CD4-positive, alpha-beta T cell (primary cell): ENCODE measurements at regions not wholly inside any gene's neighbourhood (a gene's known extent, or its start where the extent isn't known, plus 50 kb on each side); places are given as distances from the start of the nearest gene placed in this dataset.

Experiments
- ATAC-seq: fragments of 200-7000 bp; cut with Tn5 transposase; one replicate; pipeline ENCODE4 v1.10.0; 2022; ENCODE audit warnings: mild to moderate bottlenecking; ENCODE audit not compliant: poor library complexity
- CTCF ChIA-PET: fragments of 350-600 bp; sonication (Branson Sonifier 250); formaldehyde crosslinking; loops from one replicate; lab custom pipeline; 2021; ENCODE audit warnings: antibody characterized with exemption, inconsistent platforms; lab: Charles Lee
- POLR2A ChIA-PET: fragments of 350-600 bp; sonication (Branson Sonifier 250); formaldehyde crosslinking; loops from one replicate; lab custom pipeline; 2021; ENCODE audit warnings: antibody characterized with exemption, inconsistent platforms; lab: Charles Lee
- DNase-seq, 14 experiments: peaks; one replicate each; pipeline ENCODE4 v3.0.0-alpha.2; 2013 to 2020; ENCODE audit warnings: mixed read lengths in 2 of 14
- H3K27ac ChIP-seq, 2 donors: one replicate each; pipeline versions ENCODE4 v1.5.1 to v1.7.0; 2013; ENCODE audit warnings: low read length in 2 of 2, low read depth in 1 of 2, mild to moderate bottlenecking in 1 of 2
- H3K27me3 ChIP-seq, 2 experiments: 1 replicate in 1 of 2; 2 replicates in 1 of 2; pipeline versions ENCODE4 v1.6.1 to v1.7.0; 2013; ENCODE audit warnings: low read length in 2 of 2, control low read depth in 1 of 2, mild to moderate bottlenecking in 1 of 2, moderate library complexity in 1 of 2; ENCODE audit not compliant: insufficient read depth in 2 of 2, control insufficient read depth in 1 of 2
- H3K36me3 ChIP-seq: one replicate; pipeline ENCODE4 v1.6.1; 2013; ENCODE audit warnings: low read length, control low read depth; ENCODE audit not compliant: insufficient read depth
- H3K4me1 ChIP-seq: one replicate; pipeline ENCODE4 v1.6.1; 2013; ENCODE audit warnings: low read length, control low read depth; ENCODE audit not compliant: insufficient read depth
- H3K4me3 ChIP-seq: one replicate; pipeline ENCODE4 v1.5.1; 2013; ENCODE audit warnings: mild to moderate bottlenecking, low read length, moderate library complexity
- H3K9me3 ChIP-seq, 2 experiments: 1 replicate in 1 of 2; 2 replicates in 1 of 2; pipeline versions ENCODE4 v1.6.1 to v1.7.0; 2013; ENCODE audit warnings: low read length in 2 of 2, mild to moderate bottlenecking in 2 of 2, control low read depth in 1 of 2, moderate library complexity in 1 of 2; ENCODE audit not compliant: control insufficient read depth in 1 of 2, insufficient read depth in 1 of 2
- H3K27ac Mint-ChIP-seq: one replicate; pipeline ENCODE4 v1.8.0; 2020; ENCODE audit warnings: mixed read lengths
- H3K27me3 Mint-ChIP-seq: one replicate; pipeline ENCODE4 v1.8.0; 2021; ENCODE audit warnings: mixed read lengths
- H3K36me3 Mint-ChIP-seq: one replicate; pipeline ENCODE4 v1.8.0; 2021; ENCODE audit warnings: low read depth, mixed read lengths
- H3K4me1 Mint-ChIP-seq: one replicate; pipeline ENCODE4 v1.8.0; 2021; ENCODE audit warnings: low read depth, mixed read lengths
- H3K4me3 Mint-ChIP-seq: one replicate; pipeline ENCODE4 v1.8.0; 2020; ENCODE audit warnings: mild to moderate bottlenecking, mixed read lengths
- H3K9me3 Mint-ChIP-seq: one replicate; pipeline ENCODE4 v1.8.0; 2020; ENCODE audit warnings: mixed read lengths
- intact Hi-C, 2 experiments: fragments of 100-400 bp; cut with DNase I in 1 of 2; cut with micrococcal nuclease in 1 of 2; formaldehyde crosslinking; loops; one replicate each; pipeline versions ENCODE4 v1.15.1 to v1.9.0; 2023 to 2025; cut with DNase I, micrococcal nuclease
- TF ChIP-seq, protein P1 (sequence below): fragments of 200-600 bp; IDR thresholded peaks from one replicate; pipeline ENCODE4 v1.8.0; 2022; ENCODE audit warnings: antibody characterized with exemption, mild to moderate bottlenecking

DNA sequence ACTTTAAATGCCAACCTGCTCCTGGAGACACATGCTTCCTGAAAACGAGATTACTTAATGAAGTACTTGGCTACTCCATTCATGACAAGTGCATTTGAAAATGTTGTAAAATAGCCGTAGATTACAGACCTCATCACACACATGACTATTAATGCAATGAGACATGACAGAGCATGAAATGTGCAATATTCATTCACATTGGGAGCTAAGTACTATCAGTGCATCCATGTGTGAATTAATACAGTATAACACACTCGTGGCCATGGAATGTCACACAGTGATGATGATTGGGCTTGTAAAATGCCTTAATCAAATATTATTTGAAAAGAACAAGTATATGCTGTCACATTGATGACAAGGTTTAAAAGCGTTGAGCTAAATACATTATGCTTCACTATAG, 407.0 kb downstream of the AMY1C start:
- Mint-ChIP-seq H3K4me3 (no peak overlapping the region), H3K4me1 (no peaks in the 10 kb centered on the region), H3K36me3 (no peaks in the 10 kb centered on the region), H3K27ac (no peak overlapping the region), H3K27me3 (no peaks in the 10 kb centered on the region), H3K9me3 (peaks cover 4% of the 10 kb centered on the region)
- H3K27me3 ChIP-seq, result no peaks in the 10 kb centered on the region
- ChIA-PET CTCF (no interaction called here), POLR2A (no interaction called here)
- H3K36me3 ChIP-seq, result no peaks in the 10 kb centered on the region
- ATAC-seq (no peak), DNase-seq (no peak)
- TF ChIP-seq, protein P1, sequence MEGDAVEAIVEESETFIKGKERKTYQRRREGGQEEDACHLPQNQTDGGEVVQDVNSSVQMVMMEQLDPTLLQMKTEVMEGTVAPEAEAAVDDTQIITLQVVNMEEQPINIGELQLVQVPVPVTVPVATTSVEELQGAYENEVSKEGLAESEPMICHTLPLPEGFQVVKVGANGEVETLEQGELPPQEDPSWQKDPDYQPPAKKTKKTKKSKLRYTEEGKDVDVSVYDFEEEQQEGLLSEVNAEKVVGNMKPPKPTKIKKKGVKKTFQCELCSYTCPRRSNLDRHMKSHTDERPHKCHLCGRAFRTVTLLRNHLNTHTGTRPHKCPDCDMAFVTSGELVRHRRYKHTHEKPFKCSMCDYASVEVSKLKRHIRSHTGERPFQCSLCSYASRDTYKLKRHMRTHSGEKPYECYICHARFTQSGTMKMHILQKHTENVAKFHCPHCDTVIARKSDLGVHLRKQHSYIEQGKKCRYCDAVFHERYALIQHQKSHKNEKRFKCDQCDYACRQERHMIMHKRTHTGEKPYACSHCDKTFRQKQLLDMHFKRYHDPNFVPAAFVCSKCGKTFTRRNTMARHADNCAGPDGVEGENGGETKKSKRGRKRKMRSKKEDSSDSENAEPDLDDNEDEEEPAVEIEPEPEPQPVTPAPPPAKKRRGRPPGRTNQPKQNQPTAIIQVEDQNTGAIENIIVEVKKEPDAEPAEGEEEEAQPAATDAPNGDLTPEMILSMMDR, result no peak
- H3K27ac ChIP-seq, result no peak overlapping the region
- peaks cover 4 to 16% of the 10 kb centered on the region in 2 experiments for H3K9me3 ChIP-seq
- H3K4me3 ChIP-seq, result no peak overlapping the region
- no peaks in the 10 kb centered on the region for H3K4me1 ChIP-seq
- intact Hi-C loops, result no loop called here

DNA sequence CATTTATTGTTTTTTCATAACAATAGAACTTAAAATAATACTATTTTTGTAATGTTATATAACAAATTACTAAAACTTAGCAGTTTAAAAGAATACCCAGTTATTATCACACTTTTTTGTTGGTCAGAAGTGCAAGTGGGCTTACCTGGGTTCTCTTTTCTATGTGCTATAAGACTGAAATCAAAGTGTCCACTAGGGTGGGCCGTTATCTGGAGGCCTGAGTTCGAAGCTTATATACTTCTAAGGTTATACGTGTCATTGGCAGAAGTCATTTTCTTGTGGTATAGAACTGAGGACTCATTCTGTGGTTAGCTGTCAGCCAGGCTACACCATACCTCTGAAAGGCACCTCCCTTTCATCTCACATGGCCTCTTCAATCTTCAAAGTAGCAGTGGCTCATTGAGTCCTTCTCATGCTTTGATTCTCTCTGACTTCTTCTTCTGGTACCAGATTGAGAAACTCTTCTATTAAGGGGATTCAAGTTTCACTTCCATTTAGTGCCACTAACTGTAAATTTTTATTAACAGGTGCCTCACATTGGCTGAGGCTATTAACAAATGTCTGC, 414.3 kb downstream of the AMY1C start:
- no peak overlapping the region for H3K4me3 Mint-ChIP-seq
- ATAC-seq (no peak), DNase-seq (no peak)
- H3K4me1 Mint-ChIP-seq, result no peaks in the 10 kb centered on the region
- Histone ChIP-seq H3K36me3 (no peaks in the 10 kb centered on the region), H3K4me1 (no peaks in the 10 kb centered on the region), H3K27ac (no peak overlapping the region), H3K27me3 (no peaks in the 10 kb centered on the region), H3K9me3 (peaks cover 3 to 4% of the 10 kb centered on the region in 2 experiments), H3K4me3 (no peak overlapping the region)
- ChIA-PET CTCF (no interaction called here), POLR2A (no interaction called here)
- H3K36me3 Mint-ChIP-seq, result no peaks in the 10 kb centered on the region
- TF ChIP-seq, protein P1, result no peak
- intact Hi-C loops, result no loop called here
- no peak overlapping the region for H3K27ac Mint-ChIP-seq
- H3K9me3 Mint-ChIP-seq, result peaks cover 10% of the 10 kb centered on the region
- no peaks in the 10 kb centered on the region for H3K27me3 Mint-ChIP-seq

DNA sequence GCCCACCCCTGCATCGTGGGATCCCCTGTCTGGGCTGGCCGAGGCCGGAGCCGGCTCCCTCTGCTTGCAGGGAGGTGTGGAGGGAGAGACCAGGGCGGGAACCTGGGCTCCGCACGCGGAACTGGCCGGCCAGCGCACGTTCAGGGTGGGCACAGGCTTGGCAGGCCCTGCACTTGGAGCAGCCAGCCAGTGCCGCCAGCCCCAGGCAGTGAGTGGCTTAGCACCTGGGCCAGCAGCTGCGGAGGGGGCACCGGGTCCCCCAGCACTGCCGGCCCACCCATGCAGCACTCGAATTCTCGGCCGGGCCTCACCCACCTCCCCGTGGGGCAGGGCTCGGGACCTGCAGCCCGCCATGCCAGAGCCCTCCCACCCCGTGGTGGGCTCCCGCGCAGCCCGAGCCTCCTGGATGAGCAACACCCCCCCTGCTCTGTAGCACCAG, 422.6 kb downstream of the AMY1C start:
- H3K4me1 Mint-ChIP-seq, result no peaks in the 10 kb centered on the region
- no peak overlapping the region for H3K4me3 Mint-ChIP-seq
- POLR2A ChIA-PET, result no interaction called here
- no peaks in the 10 kb centered on the region for H3K36me3 Mint-ChIP-seq
- H3K9me3 Mint-ChIP-seq, result peaks cover 8% of the 10 kb centered on the region
- no peaks in the 10 kb centered on the region for H3K27me3 Mint-ChIP-seq
- ATAC-seq (no peak), DNase-seq (peak in 1 of 14 experiments; percentile 6)
- Histone ChIP-seq H3K9me3 (peaks cover 0 to 16% of the 10 kb centered on the region in 2 experiments), H3K27me3 (no peaks in the 10 kb centered on the region), H3K27ac (no peak overlapping the region), H3K4me3 (no peak overlapping the region), H3K36me3 (no peaks in the 10 kb centered on the region), H3K4me1 (no peaks in the 10 kb centered on the region)
- TF ChIP-seq, protein P1, result no peak
- intact Hi-C loops, result no loop called here
- CTCF ChIA-PET, result no interaction called here
- H3K27ac Mint-ChIP-seq, result no peak overlapping the region
